Keratinocyte (primary cell): ENCODE measurements at regions not wholly inside any gene's neighbourhood (a gene's known extent, or its start where the extent isn't known, plus 50 kb on each side); places are given as distances from the start of the nearest gene placed in this dataset.
"Not testable (repeated sequence)": the region's sequence is repeated elsewhere in the genome, so short reads cannot be mapped to it uniquely, and the experiment has no call there.

ENCODE experiments used
- DNase-seq: peaks from one replicate; pipeline ENCODE4 v3.0.0-alpha.2; 2011; ENCODE audit warnings: low read depth, missing footprints, low spot score
- FAIRE-seq: peaks from 2 replicates; lab custom pipeline; 2011; peaks lifted over from hg19 to GRCh38; lab: Jason Lieb, UNC
- H2AFZ ChIP-seq: 2 replicates; pipeline ENCODE4 v1.6.0; 2012; ENCODE audit warnings: low read length, control low read depth, inconsistent platforms; ENCODE audit not compliant: control insufficient read depth
- H3K27ac ChIP-seq: 2 replicates; pipeline ENCODE4 v1.5.1; 2011; ENCODE audit warnings: low read length; ENCODE audit not compliant: control insufficient read depth, insufficient read depth
- H3K27me3 ChIP-seq: 3 replicates; pipeline ENCODE4 v1.6.0; 2011; ENCODE audit warnings: low read length; ENCODE audit not compliant: control insufficient read depth, insufficient read depth; ENCODE audit errors: extremely low read depth
- H3K36me3 ChIP-seq, 2 experiments: 2 replicates in 1 of 2; 3 replicates in 1 of 2; pipeline ENCODE4 v1.5.1; 2011; ENCODE audit warnings: low read length in 2 of 2, mild to moderate bottlenecking in 1 of 2; ENCODE audit not compliant: control insufficient read depth in 2 of 2, insufficient read depth in 2 of 2; ENCODE audit errors: extremely low read depth in 1 of 2
- H3K4me1 ChIP-seq: 3 replicates; pipeline ENCODE4 v1.5.1; 2011; ENCODE audit warnings: low read length; ENCODE audit not compliant: control insufficient read depth, insufficient read depth; ENCODE audit errors: extremely low read depth
- H3K4me2 ChIP-seq: 3 replicates; pipeline ENCODE4 v1.6.0; 2011; ENCODE audit warnings: low read depth, low read length; ENCODE audit not compliant: control insufficient read depth, insufficient read depth; ENCODE audit errors: extremely low read depth
- H3K4me3 ChIP-seq, 3 experiments: fragments of 200-600 bp in 1 of 3; sonication (generic) in 1 of 3; 2 replicates in 2 of 3; 3 replicates in 1 of 3; pipeline ENCODE4 v1.5.1; 2011 to 2016; ENCODE audit warnings: low read length in 3 of 3, mild to moderate bottlenecking in 3 of 3, control low read depth in 2 of 3, inconsistent platforms in 1 of 3, low read depth in 1 of 3, mixed read lengths in 1 of 3, mixed run types in 1 of 3, moderate library complexity in 1 of 3; ENCODE audit not compliant: control insufficient read depth in 2 of 3, insufficient read depth in 2 of 3; ENCODE audit errors: extremely low read depth in 1 of 3
- H3K79me2 ChIP-seq: 2 replicates; pipeline ENCODE4 v1.6.0; 2012; ENCODE audit warnings: low read length; ENCODE audit not compliant: control insufficient read depth, insufficient read depth
- H3K9ac ChIP-seq: 3 replicates; pipeline ENCODE4 v1.6.0; 2011; ENCODE audit warnings: low read length; ENCODE audit not compliant: control insufficient read depth, insufficient read depth; ENCODE audit errors: extremely low read depth
- H3K9me1 ChIP-seq: 3 replicates; pipeline ENCODE4 v1.6.0; 2011; ENCODE audit warnings: low read length; ENCODE audit not compliant: control insufficient read depth, insufficient read depth; ENCODE audit errors: extremely low read depth
- H3K9me3 ChIP-seq: 2 replicates; pipeline ENCODE4 v1.5.1; 2012; ENCODE audit warnings: low read depth, low read length; ENCODE audit not compliant: control insufficient read depth
- H4K20me1 ChIP-seq: 3 replicates; pipeline ENCODE4 v1.6.0; 2011; ENCODE audit warnings: low read length; ENCODE audit not compliant: control insufficient read depth, insufficient read depth; ENCODE audit errors: extremely low read depth
- EZH2 ChIP-seq: IDR thresholded peaks from one replicate; pipeline ENCODE4 v1.6.1; 2012; ENCODE audit warnings: inconsistent platforms, mild to moderate bottlenecking, low read length, moderate library complexity
- dilution Hi-C: fragments of 300-500 bp; cut with MboI; formaldehyde crosslinking; loops from one replicate; pipeline ENCODE4 v1.7.0; 2020; ENCODE audit warnings: low sequenced_read_pairs; ENCODE audit not compliant: extremely low pct_ligation_motif_present
- TF ChIP-seq, protein P1 (sequence below), 3 experiments: IDR thresholded peaks in 1 of 3; conservative IDR thresholded peaks in 1 of 3; optimal IDR thresholded peaks in 1 of 3; 2 replicates in 2 of 3; 3 replicates in 1 of 3; pipeline versions ENCODE3 to v1.5.1; 2011; ENCODE audit warnings: low read length in 3 of 3, mild to moderate bottlenecking in 3 of 3, moderate library complexity in 2 of 3, control low read depth in 1 of 3, inconsistent platforms in 1 of 3; ENCODE audit not compliant: insufficient read depth in 2 of 3; ENCODE audit errors: extremely low read depth in 1 of 3

GRCh38 chr11:90426442-90426841 is 203.6 kb upstream of the CHORDC1 start:
- FAIRE-seq: no peak
- no peak for TF ChIP-seq EZH2
- TF ChIP-seq, protein P1, sequence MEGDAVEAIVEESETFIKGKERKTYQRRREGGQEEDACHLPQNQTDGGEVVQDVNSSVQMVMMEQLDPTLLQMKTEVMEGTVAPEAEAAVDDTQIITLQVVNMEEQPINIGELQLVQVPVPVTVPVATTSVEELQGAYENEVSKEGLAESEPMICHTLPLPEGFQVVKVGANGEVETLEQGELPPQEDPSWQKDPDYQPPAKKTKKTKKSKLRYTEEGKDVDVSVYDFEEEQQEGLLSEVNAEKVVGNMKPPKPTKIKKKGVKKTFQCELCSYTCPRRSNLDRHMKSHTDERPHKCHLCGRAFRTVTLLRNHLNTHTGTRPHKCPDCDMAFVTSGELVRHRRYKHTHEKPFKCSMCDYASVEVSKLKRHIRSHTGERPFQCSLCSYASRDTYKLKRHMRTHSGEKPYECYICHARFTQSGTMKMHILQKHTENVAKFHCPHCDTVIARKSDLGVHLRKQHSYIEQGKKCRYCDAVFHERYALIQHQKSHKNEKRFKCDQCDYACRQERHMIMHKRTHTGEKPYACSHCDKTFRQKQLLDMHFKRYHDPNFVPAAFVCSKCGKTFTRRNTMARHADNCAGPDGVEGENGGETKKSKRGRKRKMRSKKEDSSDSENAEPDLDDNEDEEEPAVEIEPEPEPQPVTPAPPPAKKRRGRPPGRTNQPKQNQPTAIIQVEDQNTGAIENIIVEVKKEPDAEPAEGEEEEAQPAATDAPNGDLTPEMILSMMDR (optimal IDR thresholded peaks at IDR 0.05 in 1 of 3, IDR thresholded peaks at IDR 0.05 in 1 of 3, conservative IDR thresholded peaks at IDR 0.05 in 1 of 3; ENCODE audit: extremely low read depth in 1 of 3, insufficient read depth in 2 of 3, low read length in 3 of 3): no peak
- no peaks in the 10 kb centered on the region for H3K27me3 ChIP-seq
- H3K9ac ChIP-seq: no peak overlapping the region
- H3K4me2 ChIP-seq: no peak overlapping the region
- no peaks in the 10 kb centered on the region for H3K4me1 ChIP-seq
- H2AFZ ChIP-seq: no peak overlapping the region
- DNase-seq: no peak
- H3K4me3 ChIP-seq: no peak overlapping the region
- H3K9me1 ChIP-seq: no peaks in the 10 kb centered on the region
- H4K20me1 ChIP-seq: no peaks in the 10 kb centered on the region
- dilution Hi-C loops: no loop called here
- H3K9me3 ChIP-seq: no peaks in the 10 kb centered on the region
- no peaks in the 10 kb centered on the region for H3K36me3 ChIP-seq
- no peak overlapping the region for H3K27ac ChIP-seq
- H3K79me2 ChIP-seq: no peaks in the 10 kb centered on the region

DNA sequence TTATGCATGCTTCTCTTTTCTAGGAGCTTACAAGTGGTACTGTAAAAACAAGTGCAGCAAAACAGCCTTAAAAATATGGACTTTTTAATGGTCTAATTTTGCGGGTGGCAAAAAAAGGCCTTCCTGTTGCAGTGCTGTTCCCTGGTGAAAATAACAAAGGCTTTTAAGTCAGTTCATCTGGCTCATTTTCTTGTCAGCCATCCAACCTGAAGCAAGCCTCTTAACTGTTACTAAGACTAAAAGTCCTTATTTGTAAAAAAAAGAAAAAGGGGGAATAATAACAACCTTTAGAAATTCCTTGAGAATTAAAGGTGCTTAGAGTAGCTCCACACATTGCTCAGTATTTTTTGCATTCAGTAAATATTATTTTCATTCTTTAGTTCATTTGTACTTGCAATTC is 200.5 kb upstream of the CHORDC1 start:
- H3K27ac ChIP-seq: no peak overlapping the region
- FAIRE-seq: no peak

GRCh38 chr11:90422787-90423186 is 199.9 kb upstream of the CHORDC1 start:
- H3K79me2 ChIP-seq, H3K9me3 ChIP-seq, FAIRE-seq, H2AFZ ChIP-seq, dilution Hi-C loops, H3K36me3 ChIP-seq, H3K4me1 ChIP-seq, H3K27ac ChIP-seq, H3K4me2 ChIP-seq, DNase-seq, H3K27me3 ChIP-seq, H3K9me1 ChIP-seq, H3K9ac ChIP-seq, H3K4me3 ChIP-seq, H4K20me1 ChIP-seq: not testable (repeated sequence)

More for the DNA sequence above, 200.5 kb upstream of the CHORDC1 start:
- no peaks in the 10 kb centered on the region for H4K20me1 ChIP-seq
- H3K9ac ChIP-seq: no peak overlapping the region
- no peaks in the 10 kb centered on the region for H3K27me3 ChIP-seq
- no peak for DNase-seq
- H3K9me1 ChIP-seq: no peaks in the 10 kb centered on the region
- no peaks in the 10 kb centered on the region for H3K36me3 ChIP-seq
- TF ChIP-seq, protein P1 (optimal IDR thresholded peaks at IDR 0.05 in 1 of 3, IDR thresholded peaks at IDR 0.05 in 1 of 3, conservative IDR thresholded peaks at IDR 0.05 in 1 of 3; ENCODE audit: extremely low read depth in 1 of 3, insufficient read depth in 2 of 3, low read length in 3 of 3): no peak
- TF ChIP-seq EZH2: no peak
- H3K9me3 ChIP-seq: no peaks in the 10 kb centered on the region
- H3K4me2 ChIP-seq: no peak overlapping the region
- no peaks in the 10 kb centered on the region for H3K79me2 ChIP-seq
- H3K4me3 ChIP-seq: no peak overlapping the region
- H2AFZ ChIP-seq: no peak overlapping the region
- no peaks in the 10 kb centered on the region for H3K4me1 ChIP-seq
- dilution Hi-C loops: no loop called here
